VCaP (cell line): ENCODE measurements at regions not wholly inside any gene's neighbourhood (a gene's known extent, or its start where the extent isn't known, plus 50 kb on each side); places are given as distances from the start of the nearest gene placed in this dataset.
"Not testable (repeated sequence)": the region's sequence is repeated elsewhere in the genome, so short reads cannot be mapped to it uniquely, and the experiment has no call there.

ENCODE experiments used
- H3K27ac ChIP-seq: fragments of 450-650 bp; 2 replicates; pipeline ENCODE4 v1.5.1; 2017
- TF ChIP-seq, protein P1 (sequence below): fragments of 450-650 bp; conservative IDR thresholded peaks from 2 replicates; pipeline ENCODE4 v1.5.1; 2017; ENCODE audit warnings: mild to moderate bottlenecking, moderate library complexity

- TF ChIP-seq, protein P1, sequence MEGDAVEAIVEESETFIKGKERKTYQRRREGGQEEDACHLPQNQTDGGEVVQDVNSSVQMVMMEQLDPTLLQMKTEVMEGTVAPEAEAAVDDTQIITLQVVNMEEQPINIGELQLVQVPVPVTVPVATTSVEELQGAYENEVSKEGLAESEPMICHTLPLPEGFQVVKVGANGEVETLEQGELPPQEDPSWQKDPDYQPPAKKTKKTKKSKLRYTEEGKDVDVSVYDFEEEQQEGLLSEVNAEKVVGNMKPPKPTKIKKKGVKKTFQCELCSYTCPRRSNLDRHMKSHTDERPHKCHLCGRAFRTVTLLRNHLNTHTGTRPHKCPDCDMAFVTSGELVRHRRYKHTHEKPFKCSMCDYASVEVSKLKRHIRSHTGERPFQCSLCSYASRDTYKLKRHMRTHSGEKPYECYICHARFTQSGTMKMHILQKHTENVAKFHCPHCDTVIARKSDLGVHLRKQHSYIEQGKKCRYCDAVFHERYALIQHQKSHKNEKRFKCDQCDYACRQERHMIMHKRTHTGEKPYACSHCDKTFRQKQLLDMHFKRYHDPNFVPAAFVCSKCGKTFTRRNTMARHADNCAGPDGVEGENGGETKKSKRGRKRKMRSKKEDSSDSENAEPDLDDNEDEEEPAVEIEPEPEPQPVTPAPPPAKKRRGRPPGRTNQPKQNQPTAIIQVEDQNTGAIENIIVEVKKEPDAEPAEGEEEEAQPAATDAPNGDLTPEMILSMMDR, result no peak
- H3K27ac ChIP-seq, result no peak overlapping the region
Observed at GRCh38 chr3:5698851-5699250, 511.3 kb downstream of the EDEM1 start.

GRCh38 chr3:5699313-5699712 lies 511.8 kb downstream of the EDEM1 start:
- TF ChIP-seq, protein P1, result no peak
- no peak overlapping the region for H3K27ac ChIP-seq

- TF ChIP-seq, protein P1, result no peak
- H3K27ac ChIP-seq, result no peak overlapping the region
Observed at GRCh38 chr3:5699811-5700210, 512.3 kb downstream of the EDEM1 start.

GRCh38 chr3:5701005-5701404 lies 513.5 kb downstream of the EDEM1 start:
- H3K27ac ChIP-seq, result not testable (repeated sequence)

- no peak overlapping the region for H3K27ac ChIP-seq
- TF ChIP-seq, protein P1, result no peak
Observed at GRCh38 chr3:5707794-5708193, 520.3 kb downstream of the EDEM1 start.

DNA sequence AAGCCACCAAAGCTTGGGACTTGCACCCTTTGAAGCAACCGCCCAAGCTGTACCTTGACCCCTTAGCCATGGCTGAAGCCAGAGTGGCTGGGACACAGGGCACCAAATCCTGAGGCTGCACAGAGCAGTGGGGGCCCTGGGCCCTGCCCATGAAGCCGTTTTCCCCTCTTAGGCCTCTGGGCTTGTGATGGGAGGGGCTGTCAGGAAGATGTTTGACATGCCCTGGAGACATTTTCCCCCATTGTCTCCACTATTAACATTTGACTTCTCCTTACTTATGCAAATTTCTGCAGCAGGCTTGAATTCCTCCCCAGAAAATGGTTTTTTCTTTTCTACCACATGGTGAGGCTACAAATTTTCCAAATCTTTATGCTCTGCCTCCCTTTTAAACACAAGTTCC lies 522.2 kb downstream of the EDEM1 start:
- no peak overlapping the region for H3K27ac ChIP-seq
- TF ChIP-seq, protein P1, result no peak

- TF ChIP-seq, protein P1, result no peak
- no peak overlapping the region for H3K27ac ChIP-seq
Observed at GRCh38 chr3:5710718-5711117, 523.2 kb downstream of the EDEM1 start.

- no peak overlapping the region for H3K27ac ChIP-seq
- TF ChIP-seq, protein P1, result no peak
Observed at GRCh38 chr3:5717254-5717653, 529.7 kb downstream of the EDEM1 start.

- not testable (repeated sequence) for H3K27ac ChIP-seq
Observed at GRCh38 chr3:5719668-5720067, 532.2 kb downstream of the EDEM1 start.
